Stimulated activated CD4-positive, alpha-beta T cell treated with anti-CD3 and anti-CD28 coated beads, Interleukin-1b, Interleukin-23, amount 100 ng/mL, for 24 hours (primary cell): ENCODE measurements at regions not wholly inside any gene's neighbourhood (a gene's known extent, or its start where the extent isn't known, plus 50 kb on each side); places are given as distances from the start of the nearest gene placed in this dataset.
"Not testable (repeated sequence)": the region's sequence is repeated elsewhere in the genome, so short reads cannot be mapped to it uniquely, and the experiment has no call there.

Experiments used
- DNase-seq, 4 experiments: peaks; one replicate each; pipeline ENCODE4 v3.0.0-alpha.2; 2020; ENCODE audit warnings: low read depth in 4 of 4, low spot score in 1 of 4

GRCh38 chr17:63019138-63019873 is 53.3 kb downstream of the TANC2 start:
- DNase-seq, result no peak

- DNase-seq, result no peak
Observed at GRCh38 chr17:63022567-63022966, 56.5 kb downstream of the TANC2 start.

- no peak for DNase-seq
Observed at GRCh38 chr17:63023049-63023448, 57.0 kb downstream of the TANC2 start.

GRCh38 chr17:63024201-63024600 is 58.2 kb downstream of the TANC2 start:
- no peak for DNase-seq

GRCh38 chr17:63024716-63025115 is 58.7 kb downstream of the TANC2 start:
- DNase-seq, result no peak

- not testable (repeated sequence) for DNase-seq
Observed at GRCh38 chr17:63025637-63026036, 59.6 kb downstream of the TANC2 start.

- no peak for DNase-seq
Observed at GRCh38 chr17:63029541-63029940, 63.5 kb downstream of the TANC2 start.

- DNase-seq, result no peak
Observed at GRCh38 chr17:63032142-63032541, 66.1 kb downstream of the TANC2 start.

- DNase-seq, result no peak
Observed at GRCh38 chr17:63033142-63033541, 67.1 kb downstream of the TANC2 start.

GRCh38 chr17:63035271-63035670 is 69.2 kb downstream of the TANC2 start:
- DNase-seq, result no peak

- no peak for DNase-seq
Observed at GRCh38 chr17:63035695-63036094, 69.7 kb downstream of the TANC2 start.

GRCh38 chr17:63039342-63039741 is 73.3 kb downstream of the TANC2 start:
- DNase-seq, result no peak

GRCh38 chr17:63039899-63040602 is 74.0 kb downstream of the TANC2 start:
- no peak for DNase-seq

- DNase-seq, result no peak
Observed at GRCh38 chr17:63040816-63041215, 74.8 kb downstream of the TANC2 start.

GRCh38 chr17:63041251-63041650 is 75.2 kb downstream of the TANC2 start:
- no peak for DNase-seq

GRCh38 chr17:63041722-63042121 is 75.7 kb downstream of the TANC2 start:
- DNase-seq, result no peak

GRCh38 chr17:63042256-63042812 is 76.3 kb downstream of the TANC2 start:
- DNase-seq, result no peak

GRCh38 chr17:63057560-63057959 is 91.5 kb downstream of the TANC2 start:
- not testable (repeated sequence) for DNase-seq

GRCh38 chr17:63066158-63066813 is 100.3 kb downstream of the TANC2 start:
- DNase-seq, result no peak

- no peak for DNase-seq
Observed at GRCh38 chr17:63069245-63069644, 103.2 kb downstream of the TANC2 start.

GRCh38 chr17:63070031-63070430 is 104.0 kb downstream of the TANC2 start:
- no peak for DNase-seq

- DNase-seq, result no peak
Observed at GRCh38 chr17:63071797-63072196, 105.8 kb downstream of the TANC2 start.
